GM18867 (cell line): ENCODE measurements at regions not wholly inside any gene's neighbourhood (a gene's known extent, or its start where the extent isn't known, plus 50 kb on each side); places are given as distances from the start of the nearest gene placed in this dataset.

Experiments
- ATAC-seq: cut with Tn5 transposase; IDR thresholded peaks from one replicate; pipeline ENCODE4 v1.9.1; 2021; ENCODE audit warnings: mild to moderate bottlenecking, moderate library complexity; ENCODE audit not compliant: unreplicated experiment

DNA sequence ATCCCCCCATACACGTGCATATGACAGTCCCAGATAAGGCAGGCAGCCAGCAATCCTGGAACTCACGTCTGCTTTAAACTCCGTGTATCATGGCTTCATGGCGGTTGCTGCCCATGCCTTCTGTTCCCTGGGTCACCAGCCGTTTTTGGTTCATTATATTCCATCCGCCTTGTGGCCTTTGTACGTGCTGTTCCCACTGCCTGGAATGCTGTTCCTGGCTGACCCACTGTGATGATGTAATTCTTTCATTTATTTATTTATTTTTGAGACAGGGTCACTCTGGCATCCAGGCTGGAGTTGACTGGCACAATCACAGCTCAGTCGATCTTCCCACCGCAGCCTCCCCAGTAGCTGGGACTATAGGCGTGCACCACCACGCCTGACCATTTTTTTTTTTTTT lies 136.7 kb upstream of the GSE1 start:
- no peak for ATAC-seq

DNA sequence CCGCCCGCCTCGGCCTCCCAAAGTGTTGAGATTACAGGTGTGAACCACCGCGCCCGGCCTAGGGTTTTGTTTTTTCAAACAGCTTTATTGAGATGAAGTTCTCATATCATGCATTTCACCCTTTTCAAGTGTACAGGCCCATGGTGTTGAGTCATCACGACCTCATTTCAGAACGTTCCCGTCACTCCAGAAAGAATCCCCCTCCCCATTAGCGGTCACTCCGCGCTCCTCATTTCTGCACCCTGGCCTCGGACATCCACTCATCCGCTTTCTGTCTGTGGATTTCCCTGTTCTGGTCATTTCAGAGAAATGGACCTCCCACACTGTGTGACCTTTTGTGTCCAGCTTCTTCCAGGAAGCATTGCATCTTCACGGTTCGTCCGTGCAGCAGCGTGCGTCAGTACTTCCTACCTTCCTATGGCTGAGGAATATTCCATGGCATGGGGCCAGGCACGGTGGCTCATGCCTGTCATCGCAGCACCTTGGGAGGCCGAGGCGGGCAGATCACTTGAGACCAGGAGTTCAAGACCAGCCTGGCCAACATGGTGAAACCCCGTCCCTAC lies 135.2 kb upstream of the GSE1 start:
- no peak for ATAC-seq

DNA sequence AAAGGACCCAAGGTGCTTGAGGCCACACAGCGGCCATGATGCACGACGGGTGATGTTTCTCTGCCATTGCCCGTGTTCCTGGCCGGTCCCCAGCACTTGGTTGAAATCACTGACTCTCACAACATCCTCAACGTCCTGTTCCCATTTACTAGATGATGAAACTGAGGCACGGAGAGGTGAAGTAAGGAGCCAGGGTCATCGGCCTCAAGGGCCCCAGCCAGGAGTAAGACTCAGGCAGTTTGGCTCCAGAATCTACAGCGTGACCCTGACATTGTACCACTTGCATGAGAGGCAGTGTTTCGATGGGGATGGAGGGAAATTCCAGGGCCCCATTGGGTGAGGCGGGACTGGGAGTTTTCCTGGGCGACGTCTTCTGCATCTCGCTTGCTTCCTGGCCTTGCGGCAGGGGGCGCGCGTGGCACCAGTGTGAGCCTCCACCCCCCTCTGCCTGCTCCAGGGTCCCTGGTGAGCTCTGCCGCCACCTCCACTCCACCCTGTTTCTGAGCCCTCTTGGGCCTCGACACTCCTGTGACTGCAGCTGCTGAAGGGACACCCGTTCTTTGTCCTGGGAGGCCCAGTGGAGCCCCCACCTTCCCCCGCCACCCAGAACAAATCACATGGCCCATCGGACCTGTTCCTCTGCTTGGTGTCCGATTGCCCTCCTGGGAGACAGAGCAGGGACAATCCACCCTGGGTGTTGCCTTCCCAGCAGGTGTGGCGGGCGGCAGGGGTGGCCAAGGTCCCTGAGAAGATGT lies 133.0 kb upstream of the GSE1 start:
- ATAC-seq, result no peak

DNA sequence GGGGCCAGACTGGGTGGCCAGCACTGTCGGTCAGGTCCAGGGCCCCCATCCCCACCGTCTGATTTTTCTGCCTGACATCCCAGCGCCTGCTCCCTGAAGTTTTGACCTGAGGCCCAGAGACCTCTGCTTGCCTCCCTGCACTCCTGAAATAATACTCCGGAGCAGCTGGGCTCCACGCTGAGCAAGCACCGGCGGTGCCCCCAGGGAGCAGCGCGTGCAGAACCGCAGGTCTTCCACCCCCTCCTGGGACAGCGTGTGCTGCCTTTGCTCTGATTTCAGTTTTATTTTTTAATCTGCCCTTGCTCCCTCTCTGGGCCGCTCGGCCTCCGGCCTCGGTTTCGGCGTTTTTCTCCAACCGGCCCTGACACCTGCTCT lies 132.4 kb upstream of the GSE1 start:
- no peak for ATAC-seq

DNA sequence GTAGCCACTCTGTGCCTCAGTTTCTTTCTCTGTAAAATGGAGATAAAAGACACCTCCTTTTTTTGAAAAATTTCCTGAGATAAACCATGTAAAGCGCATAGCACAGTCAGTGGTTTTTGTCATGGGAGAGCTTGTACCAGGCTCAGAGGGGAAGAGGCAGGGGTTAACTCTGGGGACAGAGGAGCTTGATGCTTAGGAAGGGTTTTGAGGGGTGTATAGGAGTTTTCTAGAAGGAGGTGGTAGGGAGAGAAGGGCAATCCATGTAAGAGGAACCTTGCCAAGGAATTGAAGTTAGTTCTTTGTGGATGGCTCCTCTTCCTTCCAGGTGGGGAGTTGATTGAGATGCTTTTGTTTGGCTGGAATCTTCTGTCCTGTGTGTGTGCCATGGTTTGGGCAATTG lies 131.9 kb upstream of the GSE1 start:
- ATAC-seq, result no peak

DNA sequence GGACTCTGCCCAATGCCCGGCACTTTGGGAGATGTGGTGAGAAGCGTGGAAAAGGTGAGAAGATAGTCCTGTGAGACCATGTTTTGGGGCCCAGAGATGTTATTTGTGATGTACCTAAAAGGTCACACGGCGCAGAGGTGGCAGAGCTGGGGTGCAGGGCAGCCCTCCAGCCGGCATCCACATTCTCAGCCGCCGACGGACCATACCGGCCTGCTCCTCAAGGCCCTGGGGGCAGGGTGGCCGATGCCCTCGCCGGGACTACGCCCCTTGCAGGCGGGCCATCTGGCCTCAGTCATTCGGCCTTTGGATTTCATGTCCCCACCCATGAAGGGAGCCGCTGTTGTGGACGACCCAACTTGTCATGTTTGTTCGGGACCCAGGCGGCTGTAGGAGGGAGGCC lies 131.4 kb upstream of the GSE1 start:
- ATAC-seq, result no peak

DNA sequence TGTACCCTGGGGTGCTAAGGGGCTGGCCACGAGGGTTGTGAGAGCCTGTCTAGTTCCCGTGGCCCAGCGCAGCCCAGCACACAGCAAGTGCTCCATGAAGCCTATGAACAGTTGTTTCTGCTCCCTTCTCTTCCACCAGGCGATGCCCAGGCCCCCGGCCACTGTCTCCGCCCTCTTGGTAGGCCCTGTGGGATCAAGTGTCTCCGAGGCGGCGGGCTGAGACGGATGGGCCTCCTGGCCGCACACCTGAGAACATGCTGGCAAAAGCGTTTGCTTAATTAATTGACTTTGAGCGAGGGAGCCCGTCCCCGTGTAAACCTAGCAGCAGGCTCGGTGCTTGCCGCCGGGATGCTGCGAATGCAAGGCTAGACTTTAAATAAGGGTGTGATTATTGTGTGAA lies 129.7 kb upstream of the GSE1 start:
- ATAC-seq, result no peak

DNA sequence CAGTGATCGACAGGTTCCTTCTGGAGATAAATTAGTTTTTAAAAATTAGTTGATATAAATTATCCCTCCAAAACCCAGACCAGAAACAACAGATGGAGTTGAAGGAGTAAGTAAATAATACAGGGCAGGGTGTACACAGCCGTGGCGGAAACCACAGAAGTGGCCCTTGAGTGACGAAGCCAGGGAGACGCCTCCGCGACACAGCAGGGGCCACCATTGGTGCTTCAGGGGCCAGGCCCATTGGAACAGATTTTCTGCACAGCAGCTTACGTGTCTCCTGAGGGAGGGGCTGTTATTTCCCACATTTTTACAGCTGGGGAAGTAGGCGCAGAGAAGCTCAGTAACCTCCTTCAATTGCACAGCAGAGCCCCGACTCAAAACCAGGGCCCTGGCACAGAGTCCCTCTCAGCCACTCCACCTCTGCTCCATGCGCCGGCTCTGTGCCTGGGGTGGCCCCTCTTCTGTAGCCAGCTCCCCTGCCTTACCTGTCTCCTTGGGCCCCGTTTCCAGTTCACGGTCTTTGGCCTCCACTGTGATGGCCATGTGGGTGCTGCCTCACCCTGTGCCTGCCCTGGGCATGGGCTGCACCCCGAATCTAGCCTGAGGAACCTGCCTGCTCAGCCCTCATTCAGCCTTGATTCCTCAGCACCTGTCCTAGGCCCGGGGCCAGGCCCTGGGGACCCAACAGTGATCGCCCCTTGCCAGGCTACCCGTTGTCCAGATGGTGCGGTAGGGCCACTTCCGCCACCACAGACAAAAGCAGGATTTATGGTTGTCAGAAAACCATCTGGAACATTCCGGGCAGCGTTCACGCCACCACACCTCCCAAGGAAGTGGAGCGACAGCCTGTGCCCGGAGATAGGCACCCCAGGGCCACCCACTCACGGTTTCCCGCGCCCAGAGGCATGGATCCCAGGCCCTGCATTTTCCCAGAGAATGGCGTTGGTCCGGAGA lies 128.5 kb upstream of the GSE1 start:
- ATAC-seq, result no peak

DNA sequence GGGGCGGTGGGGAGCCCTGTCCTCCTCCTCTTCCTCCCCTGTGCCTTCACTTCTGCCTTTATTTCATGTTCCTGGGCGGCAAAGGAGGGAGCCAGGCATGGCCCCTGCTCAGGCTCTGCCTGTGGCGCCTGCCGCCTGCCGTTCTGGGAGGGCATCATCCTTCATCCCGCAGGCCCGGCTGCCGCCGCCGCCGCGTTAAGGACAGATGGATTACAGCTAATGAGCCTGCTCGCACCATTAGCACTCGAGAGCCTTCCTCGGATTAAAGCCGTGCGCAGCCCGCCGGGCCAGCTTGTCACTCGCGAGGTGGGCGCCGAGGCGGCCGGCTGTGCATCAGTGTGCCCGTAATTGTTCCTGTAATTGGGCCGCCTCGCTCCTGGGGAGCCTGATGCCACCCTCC lies 127.7 kb upstream of the GSE1 start:
- no peak for ATAC-seq

DNA sequence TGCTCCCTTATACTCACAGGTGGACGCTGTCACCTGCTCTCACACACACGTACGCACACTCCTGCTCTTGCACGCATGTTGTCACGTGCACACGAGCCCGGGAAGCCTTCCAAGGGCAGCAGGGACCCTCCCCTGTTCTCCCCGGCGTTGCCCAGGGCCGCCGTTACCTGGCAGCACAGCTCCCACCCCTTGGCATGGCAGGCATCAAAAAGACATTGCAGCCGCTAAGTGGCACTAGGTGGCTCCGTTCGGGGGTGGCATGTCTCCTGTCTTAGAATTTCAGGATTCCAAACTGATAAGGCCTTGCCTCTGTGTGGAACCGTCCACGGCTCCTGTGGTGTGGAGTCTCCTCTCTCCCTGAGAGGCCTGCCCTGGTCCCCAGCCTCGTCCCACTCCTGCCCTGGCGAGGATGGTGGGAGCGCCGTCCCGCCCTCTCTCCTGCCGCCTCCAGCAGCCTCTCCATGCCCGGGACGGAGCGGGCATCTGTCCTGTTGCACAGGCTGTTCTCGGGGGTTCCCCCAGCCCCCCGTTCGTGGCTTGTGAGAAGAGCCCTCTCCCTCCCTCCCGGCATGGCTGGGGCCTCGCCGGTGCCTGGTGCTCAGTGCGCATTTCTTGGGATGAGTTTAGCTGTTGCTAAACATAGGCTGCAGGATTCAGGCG lies 126.7 kb upstream of the GSE1 start:
- ATAC-seq, result no peak

DNA sequence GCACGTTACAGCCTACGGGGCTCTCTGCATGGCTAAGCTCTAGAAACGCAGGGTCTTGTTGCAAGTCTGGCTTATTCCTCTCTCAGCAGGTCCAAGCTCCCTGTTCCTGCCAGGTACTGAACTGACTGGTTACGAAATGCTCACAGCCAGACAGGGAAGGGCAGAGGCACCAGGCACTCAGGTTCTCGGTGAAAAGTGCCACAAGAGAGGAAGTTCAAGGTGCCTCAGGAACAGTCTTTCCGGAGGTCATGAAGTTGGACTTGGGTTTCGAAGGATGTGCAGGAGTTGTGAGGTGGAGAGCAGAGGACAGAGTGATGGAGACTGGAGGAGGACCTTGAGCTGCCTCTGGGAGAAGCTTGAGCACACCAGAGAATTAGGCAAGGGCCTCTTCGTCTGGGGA lies 124.7 kb upstream of the GSE1 start:
- ATAC-seq, result no peak

DNA sequence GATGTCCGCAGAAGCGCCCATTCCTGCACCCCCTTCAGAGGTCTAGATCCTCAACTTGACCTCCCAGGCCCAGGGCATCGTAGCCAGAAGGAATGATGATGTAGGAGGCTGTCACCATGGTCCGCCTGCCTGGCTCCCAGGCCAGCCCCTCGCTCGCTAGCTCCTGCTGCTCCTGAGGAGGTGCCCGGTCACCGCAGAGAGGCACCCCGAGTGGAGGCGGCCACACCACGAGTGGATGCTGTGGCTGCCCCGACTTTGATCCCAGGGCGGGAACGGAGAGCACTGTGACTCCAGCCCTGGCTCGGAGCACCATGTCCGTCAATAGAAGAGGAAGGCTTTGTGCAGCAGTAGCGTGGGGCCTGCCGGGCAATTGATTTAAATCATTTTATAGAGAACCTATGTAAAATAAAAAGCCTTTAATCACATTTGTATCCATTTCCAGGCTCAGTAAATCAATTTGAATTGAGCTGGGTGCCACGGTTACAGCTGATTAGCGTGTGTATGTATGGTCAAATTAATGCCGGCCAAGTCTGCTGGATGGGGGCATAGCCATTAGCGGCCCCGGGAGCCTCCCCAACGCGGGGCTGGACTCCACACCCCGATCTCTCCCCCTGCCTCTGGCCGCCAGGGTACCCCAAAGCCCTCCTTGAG lies 122.6 kb upstream of the GSE1 start:
- ATAC-seq, result no peak

DNA sequence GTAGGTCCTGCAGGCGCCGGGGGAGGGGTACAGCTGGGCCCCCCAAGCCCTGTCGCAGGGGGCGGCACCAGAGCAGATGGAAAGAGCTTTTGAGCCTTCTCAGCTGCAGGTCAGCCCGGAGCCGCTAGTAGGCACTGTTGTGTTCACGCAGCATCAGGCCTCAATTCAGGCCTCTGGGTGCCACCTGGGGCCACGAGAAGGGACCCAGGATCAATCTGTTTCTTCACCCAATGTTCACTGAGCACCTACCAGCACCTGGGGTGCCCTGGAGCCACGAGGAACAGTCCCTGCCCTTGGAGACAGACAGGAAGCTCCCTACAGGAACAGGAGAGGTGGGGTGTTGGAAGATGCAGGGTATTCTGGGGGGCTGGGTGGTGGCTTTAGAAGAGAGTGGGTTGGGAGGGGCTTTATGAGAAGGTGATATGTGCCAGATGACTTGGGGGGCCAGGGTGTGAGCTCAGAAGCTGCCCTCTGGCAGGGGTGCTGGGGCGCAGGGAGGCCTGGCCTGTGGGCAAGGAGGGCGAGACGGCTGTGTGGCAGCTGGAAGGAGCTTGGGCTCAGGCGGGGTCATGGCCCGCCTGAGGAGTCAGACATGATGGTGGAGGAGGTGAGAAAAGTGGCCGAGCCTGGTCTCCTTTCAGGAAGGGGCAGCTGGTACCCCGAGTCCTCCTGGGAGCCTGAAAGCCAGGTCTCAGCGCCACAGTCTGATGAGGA lies 121.9 kb upstream of the GSE1 start:
- ATAC-seq, result no peak

DNA sequence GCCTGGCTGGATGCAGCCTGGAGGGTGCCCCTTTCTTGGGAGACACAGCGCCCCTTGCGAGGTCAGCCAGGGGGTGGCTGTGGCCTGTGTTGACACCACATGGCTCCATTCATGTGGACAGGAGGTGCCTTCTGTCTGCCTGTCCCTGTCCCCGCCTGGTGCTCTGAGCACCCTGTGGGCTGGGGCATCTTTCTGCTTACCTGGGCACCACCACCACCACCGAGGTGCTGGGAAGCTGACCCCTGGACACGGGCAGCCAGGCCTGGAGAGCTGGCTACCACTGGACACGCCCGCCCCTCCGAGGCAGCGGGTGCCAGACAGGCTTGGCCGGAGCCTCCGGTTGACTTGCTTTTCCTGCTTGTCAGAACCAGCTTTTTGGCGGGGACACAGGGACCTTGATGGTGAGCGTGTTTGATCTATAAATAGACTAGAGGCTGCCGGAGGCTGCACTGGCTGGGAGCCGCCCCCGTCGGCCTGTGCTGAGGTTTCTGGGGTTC lies 121.3 kb upstream of the GSE1 start:
- ATAC-seq, result no peak

DNA sequence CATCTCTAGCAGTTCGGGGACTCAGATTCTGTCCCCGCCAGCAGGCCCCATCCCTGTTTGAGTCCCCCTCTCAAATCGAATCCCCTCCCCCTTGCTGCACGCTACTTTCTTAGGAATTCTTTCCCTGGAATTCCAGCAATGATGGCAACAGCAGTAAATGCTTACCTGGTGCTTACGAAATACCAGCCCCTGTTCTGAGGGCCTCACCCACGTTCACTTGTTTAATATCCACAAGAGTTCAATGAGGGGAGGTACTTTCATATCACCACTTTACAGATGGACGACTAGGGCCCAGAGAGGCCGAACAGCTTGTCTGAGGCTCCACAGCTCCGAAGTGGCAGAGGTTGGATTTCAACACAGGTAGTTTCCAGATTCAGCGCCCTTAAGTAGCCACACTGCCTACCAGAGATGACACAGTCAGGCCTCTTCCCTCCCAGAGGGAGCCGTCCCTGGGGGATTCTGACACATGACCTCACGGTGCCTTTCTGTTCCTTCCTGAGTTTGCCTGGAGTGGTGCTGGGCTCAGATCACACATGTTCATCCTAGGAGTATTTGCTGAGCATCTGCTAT lies 120.7 kb upstream of the GSE1 start:
- no peak for ATAC-seq

DNA sequence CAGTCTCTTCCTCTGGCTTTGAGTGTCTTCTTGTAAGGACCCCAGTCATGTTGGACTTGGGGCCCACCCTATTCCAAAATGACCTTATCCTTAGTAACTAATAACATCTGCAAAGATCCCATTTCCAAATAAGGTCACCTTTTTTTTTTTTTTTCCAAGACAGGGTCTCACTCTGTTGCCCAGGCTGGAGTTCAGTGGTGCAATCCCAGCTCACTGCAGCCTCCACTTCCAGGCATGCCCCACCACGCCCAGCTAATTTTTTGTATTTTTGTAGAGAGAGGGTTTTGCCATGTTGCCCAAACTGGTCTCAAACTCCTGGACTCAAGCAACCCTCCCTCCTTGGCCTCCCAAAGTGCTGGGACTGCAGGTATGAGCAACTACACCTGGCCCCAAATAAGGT lies 118.8 kb upstream of the GSE1 start:
- ATAC-seq, result no peak

DNA sequence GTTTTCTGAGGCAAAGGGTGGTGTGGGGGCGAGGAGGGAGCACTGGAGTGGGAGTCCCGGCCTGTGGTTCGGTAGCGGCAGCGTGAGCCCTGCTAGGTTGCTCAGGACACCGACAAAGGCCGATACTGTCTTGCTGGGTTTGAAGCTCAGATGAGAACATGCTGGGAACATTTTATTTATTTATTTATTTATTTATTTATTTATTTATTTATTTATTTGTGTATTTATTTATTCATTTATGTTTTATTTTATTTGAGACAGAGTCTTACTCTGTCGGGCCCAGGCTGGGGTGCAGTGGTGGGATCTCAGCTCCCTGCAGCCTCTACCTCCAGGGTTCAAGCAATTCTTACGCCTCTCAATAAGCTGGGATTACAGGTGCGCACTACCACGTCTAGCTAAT lies 117.9 kb upstream of the GSE1 start:
- no peak for ATAC-seq

DNA sequence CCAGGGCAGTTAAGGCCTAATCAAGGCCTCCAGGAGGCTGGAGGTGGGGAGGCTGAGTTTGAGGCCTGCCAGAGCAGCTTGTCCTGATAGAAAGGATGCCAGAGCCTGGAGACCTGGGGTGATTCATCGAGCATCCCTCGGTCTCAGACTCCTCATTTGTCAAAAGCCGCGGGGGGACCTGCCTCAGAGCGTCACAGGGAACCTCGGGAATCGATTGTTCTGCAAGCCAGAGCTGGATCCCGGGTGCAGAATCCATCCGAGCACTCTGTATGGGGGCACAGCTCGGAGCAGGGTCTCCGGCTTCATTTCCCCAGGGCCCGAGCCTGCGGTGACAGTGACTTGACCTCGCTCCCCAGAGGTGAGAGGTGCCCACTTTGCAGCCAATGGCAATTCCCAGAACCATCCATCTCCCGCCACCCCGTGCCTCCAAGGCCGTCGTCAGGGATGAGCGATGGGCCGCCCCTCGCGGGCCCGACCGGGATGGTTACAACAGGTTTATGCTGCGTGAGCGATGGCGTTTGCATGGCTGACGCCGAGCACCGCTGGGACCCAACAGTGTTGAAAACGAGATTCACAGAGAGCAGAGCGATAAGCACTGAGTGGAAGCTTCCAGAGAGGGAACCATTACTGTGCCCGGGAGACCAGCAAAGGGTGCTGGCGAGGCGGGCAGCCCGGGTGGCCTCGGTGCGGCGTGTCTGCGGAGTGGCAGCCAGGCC lies 117.1 kb upstream of the GSE1 start:
- no peak for ATAC-seq

DNA sequence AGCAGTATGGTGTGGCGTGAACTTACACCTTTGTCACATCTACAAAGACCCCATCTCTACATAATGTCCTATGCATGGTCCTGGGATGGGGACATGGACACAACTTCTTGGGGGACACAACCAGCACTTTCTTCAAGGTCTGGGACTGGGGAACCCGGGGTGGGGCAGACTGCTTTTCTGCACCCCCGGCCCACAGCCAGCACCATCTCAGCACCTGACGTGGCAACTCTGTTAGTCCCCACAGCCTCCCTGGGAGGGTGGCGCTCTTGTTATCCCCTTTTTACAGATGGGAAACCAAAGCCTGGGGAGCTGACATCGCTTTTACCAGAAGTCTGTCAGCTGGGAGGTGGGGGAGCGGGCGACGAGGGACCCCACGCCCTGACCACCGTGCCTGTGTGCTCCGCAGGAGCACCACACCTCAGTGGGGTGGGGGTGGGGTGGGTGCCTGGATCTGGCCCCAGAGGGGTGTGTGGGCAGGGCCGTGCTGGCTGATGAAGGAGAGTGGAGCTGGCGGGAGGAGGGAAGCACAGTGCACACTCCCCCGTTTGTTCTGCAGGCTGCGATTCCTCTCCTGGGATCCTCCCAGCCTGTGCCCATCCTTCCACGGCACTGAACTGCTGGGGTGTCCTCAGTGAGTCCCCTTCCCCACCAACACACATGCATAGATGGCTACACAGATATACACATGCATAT lies 115.4 kb upstream of the GSE1 start:
- ATAC-seq, result no peak
